ENCODE measurements at regions not wholly inside any gene's neighbourhood (a gene's known extent, or its start where the extent isn't known, plus 50 kb on each side); places are given as distances from the start of the nearest gene placed in this dataset.
A peak's percentile ranks its signal among the peaks of the same experiment; 100 is the strongest.
"Not testable (repeated sequence)": the region's sequence is repeated elsewhere in the genome, so short reads cannot be mapped to it uniquely, and the experiment has no call there.

GRCh38 chr5:71289946-71290345 is 165.5 kb upstream of the BDP1 start:
- H3K36me3 ChIP-seq (replicated peaks in 1 of 2; ENCODE audit: control insufficient read depth in 1 of 2, insufficient read depth in 2 of 2, low read length in 2 of 2); FAIRE-seq; H3K9me3 ChIP-seq (ENCODE audit: low read length); H2AFZ ChIP-seq (ENCODE audit: low read length); CTCF ChIA-PET (ENCODE audit: low intra/inter-chr PET ratio, low total read pairs); DNase-seq (ENCODE audit: low spot score); H3K4me3 ChIP-seq (replicated peaks in 1 of 3; ENCODE audit: insufficient read depth in 1 of 3, low read depth in 2 of 3, low read length in 3 of 3); H3K79me2 ChIP-seq (ENCODE audit: insufficient read depth, low read length); ATAC-seq; intact Hi-C loops (cut with micrococcal nuclease; ENCODE audit: unreplicated experiment); H3K9ac ChIP-seq (ENCODE audit: insufficient read depth, low read depth, low read length); H3K4me1 ChIP-seq (ENCODE audit: insufficient read depth, low read length); POLR2A ChIA-PET; H4K20me1 ChIP-seq (ENCODE audit: insufficient read depth, low read length); BruUV-seq (replicated peaks); in situ Hi-C loops (cut with HindIII; ENCODE audit: extremely low pct_ligation_motif_present, low pct_unique_long_range_greater_than_20kb); H3K27ac ChIP-seq (ENCODE audit: extremely low read length, insufficient read depth, low read length); H3K4me2 ChIP-seq (ENCODE audit: low read depth, low read length); H3K27me3 ChIP-seq (ENCODE audit: control insufficient read depth in 1 of 2, insufficient read depth in 2 of 2, low read length in 2 of 2): not testable (repeated sequence)
- TF ChIP-seq GABPB1 (CRISPR knock-in tag; IDR thresholded peaks at IDR 0.05) (peak; percentile 74), ZNF574 (CRISPR knock-in tag; IDR thresholded peaks at IDR 0.05) (peak; percentile 79), ZBTB7B (CRISPR knock-in tag; IDR thresholded peaks at IDR 0.05) (peak; percentile 79; the same call in 1 of the 2 replicates), ZBTB14 (CRISPR knock-in tag; IDR thresholded peaks at IDR 0.05) (peak; percentile 47; the same call in 1 of the 2 replicates), ZGPAT (CRISPR knock-in tag; IDR thresholded peaks at IDR 0.05) (peak; percentile 43; the same call in 1 of the 2 replicates), HOXA3 (CRISPR knock-in tag; IDR thresholded peaks at IDR 0.05) (peak; percentile 63), ERF (CRISPR knock-in tag; IDR thresholded peaks at IDR 0.05) (0 out of 2 replicates have a peak, but pooled peaks have one; percentile 26), TAF1 (CRISPR knock-in tag; IDR thresholded peaks at IDR 0.05) (peak; percentile 38; the same call in 1 of the 2 replicates), ZFY (CRISPR knock-in tag; IDR thresholded peaks at IDR 0.05) (peak; percentile 63), GATAD1 (CRISPR knock-in tag; IDR thresholded peaks at IDR 0.05) (peak; percentile 62; the same call in 1 of the 2 replicates), MYC (CRISPR knock-in tag; IDR thresholded peaks at IDR 0.05; ENCODE audit: borderline replicate concordance) (peak; percentile 36; the same call in 1 of the 2 replicates), DMAP1 (CRISPR knock-in tag; IDR thresholded peaks at IDR 0.05) (peak; percentile 27; the same call in 1 of the 2 replicates), PHF8 (CRISPR knock-in tag; IDR thresholded peaks at IDR 0.05) (peak; percentile 44; the same call in 1 of the 2 replicates), ZNF263 (CRISPR knock-in tag; IDR thresholded peaks at IDR 0.05) (peak; percentile 46; the same call in 1 of the 2 replicates), ELF3 (CRISPR knock-in tag; IDR thresholded peaks at IDR 0.05) (peak; percentile 65; the same call in 1 of the 2 replicates), KAT8 (CRISPR knock-in tag; IDR thresholded peaks at IDR 0.05) (peak; percentile 73), YEATS4 (CRISPR knock-in tag; IDR thresholded peaks at IDR 0.05; ENCODE audit: borderline replicate concordance) (peak; percentile 45; the same call in 1 of the 2 replicates), SAP130 (CRISPR knock-in tag; IDR thresholded peaks at IDR 0.05; ENCODE audit: low read depth) (peak; percentile 63), ELF1 (CRISPR knock-in tag; IDR thresholded peaks at IDR 0.05) (peak; percentile 48; the same call in 1 of the 2 replicates)
- under 1% methylated on average over 24 of the region's 42 CpGs for WGBS (ENCODE audit: low lambda C conversion rate)

Measured in HepG2 (cell line).